Keratinocyte (primary cell): ENCODE measurements at regions not wholly inside any gene's neighbourhood (a gene's known extent, or its start where the extent isn't known, plus 50 kb on each side); places are given as distances from the start of the nearest gene placed in this dataset.

ENCODE experiments used
- DNase-seq: peaks from one replicate; pipeline ENCODE4 v3.0.0-alpha.2; 2011; ENCODE audit warnings: low read depth, missing footprints, low spot score
- FAIRE-seq: peaks from 2 replicates; lab custom pipeline; 2011; peaks lifted over from hg19 to GRCh38; lab: Jason Lieb, UNC
- H2AFZ ChIP-seq: 2 replicates; pipeline ENCODE4 v1.6.0; 2012; ENCODE audit warnings: low read length, control low read depth, inconsistent platforms; ENCODE audit not compliant: control insufficient read depth
- H3K27ac ChIP-seq: 2 replicates; pipeline ENCODE4 v1.5.1; 2011; ENCODE audit warnings: low read length; ENCODE audit not compliant: control insufficient read depth, insufficient read depth
- H3K27me3 ChIP-seq: 3 replicates; pipeline ENCODE4 v1.6.0; 2011; ENCODE audit warnings: low read length; ENCODE audit not compliant: control insufficient read depth, insufficient read depth; ENCODE audit errors: extremely low read depth
- H3K36me3 ChIP-seq, 2 experiments: 2 replicates in 1 of 2; 3 replicates in 1 of 2; pipeline ENCODE4 v1.5.1; 2011; ENCODE audit warnings: low read length in 2 of 2, mild to moderate bottlenecking in 1 of 2; ENCODE audit not compliant: control insufficient read depth in 2 of 2, insufficient read depth in 2 of 2; ENCODE audit errors: extremely low read depth in 1 of 2
- H3K4me1 ChIP-seq: 3 replicates; pipeline ENCODE4 v1.5.1; 2011; ENCODE audit warnings: low read length; ENCODE audit not compliant: control insufficient read depth, insufficient read depth; ENCODE audit errors: extremely low read depth
- H3K4me2 ChIP-seq: 3 replicates; pipeline ENCODE4 v1.6.0; 2011; ENCODE audit warnings: low read depth, low read length; ENCODE audit not compliant: control insufficient read depth, insufficient read depth; ENCODE audit errors: extremely low read depth
- H3K4me3 ChIP-seq, 3 experiments: fragments of 200-600 bp in 1 of 3; sonication (generic) in 1 of 3; 2 replicates in 2 of 3; 3 replicates in 1 of 3; pipeline ENCODE4 v1.5.1; 2011 to 2016; ENCODE audit warnings: low read length in 3 of 3, mild to moderate bottlenecking in 3 of 3, control low read depth in 2 of 3, inconsistent platforms in 1 of 3, low read depth in 1 of 3, mixed read lengths in 1 of 3, mixed run types in 1 of 3, moderate library complexity in 1 of 3; ENCODE audit not compliant: control insufficient read depth in 2 of 3, insufficient read depth in 2 of 3; ENCODE audit errors: extremely low read depth in 1 of 3
- H3K79me2 ChIP-seq: 2 replicates; pipeline ENCODE4 v1.6.0; 2012; ENCODE audit warnings: low read length; ENCODE audit not compliant: control insufficient read depth, insufficient read depth
- H3K9ac ChIP-seq: 3 replicates; pipeline ENCODE4 v1.6.0; 2011; ENCODE audit warnings: low read length; ENCODE audit not compliant: control insufficient read depth, insufficient read depth; ENCODE audit errors: extremely low read depth
- H3K9me1 ChIP-seq: 3 replicates; pipeline ENCODE4 v1.6.0; 2011; ENCODE audit warnings: low read length; ENCODE audit not compliant: control insufficient read depth, insufficient read depth; ENCODE audit errors: extremely low read depth
- H3K9me3 ChIP-seq: 2 replicates; pipeline ENCODE4 v1.5.1; 2012; ENCODE audit warnings: low read depth, low read length; ENCODE audit not compliant: control insufficient read depth
- H4K20me1 ChIP-seq: 3 replicates; pipeline ENCODE4 v1.6.0; 2011; ENCODE audit warnings: low read length; ENCODE audit not compliant: control insufficient read depth, insufficient read depth; ENCODE audit errors: extremely low read depth
- EZH2 ChIP-seq: IDR thresholded peaks from one replicate; pipeline ENCODE4 v1.6.1; 2012; ENCODE audit warnings: inconsistent platforms, mild to moderate bottlenecking, low read length, moderate library complexity
- dilution Hi-C: fragments of 300-500 bp; cut with MboI; formaldehyde crosslinking; loops from one replicate; pipeline ENCODE4 v1.7.0; 2020; ENCODE audit warnings: low sequenced_read_pairs; ENCODE audit not compliant: extremely low pct_ligation_motif_present
- TF ChIP-seq, protein P1 (sequence below), 3 experiments: IDR thresholded peaks in 1 of 3; conservative IDR thresholded peaks in 1 of 3; optimal IDR thresholded peaks in 1 of 3; 2 replicates in 2 of 3; 3 replicates in 1 of 3; pipeline versions ENCODE3 to v1.5.1; 2011; ENCODE audit warnings: low read length in 3 of 3, mild to moderate bottlenecking in 3 of 3, moderate library complexity in 2 of 3, control low read depth in 1 of 3, inconsistent platforms in 1 of 3; ENCODE audit not compliant: insufficient read depth in 2 of 3; ENCODE audit errors: extremely low read depth in 1 of 3

DNA sequence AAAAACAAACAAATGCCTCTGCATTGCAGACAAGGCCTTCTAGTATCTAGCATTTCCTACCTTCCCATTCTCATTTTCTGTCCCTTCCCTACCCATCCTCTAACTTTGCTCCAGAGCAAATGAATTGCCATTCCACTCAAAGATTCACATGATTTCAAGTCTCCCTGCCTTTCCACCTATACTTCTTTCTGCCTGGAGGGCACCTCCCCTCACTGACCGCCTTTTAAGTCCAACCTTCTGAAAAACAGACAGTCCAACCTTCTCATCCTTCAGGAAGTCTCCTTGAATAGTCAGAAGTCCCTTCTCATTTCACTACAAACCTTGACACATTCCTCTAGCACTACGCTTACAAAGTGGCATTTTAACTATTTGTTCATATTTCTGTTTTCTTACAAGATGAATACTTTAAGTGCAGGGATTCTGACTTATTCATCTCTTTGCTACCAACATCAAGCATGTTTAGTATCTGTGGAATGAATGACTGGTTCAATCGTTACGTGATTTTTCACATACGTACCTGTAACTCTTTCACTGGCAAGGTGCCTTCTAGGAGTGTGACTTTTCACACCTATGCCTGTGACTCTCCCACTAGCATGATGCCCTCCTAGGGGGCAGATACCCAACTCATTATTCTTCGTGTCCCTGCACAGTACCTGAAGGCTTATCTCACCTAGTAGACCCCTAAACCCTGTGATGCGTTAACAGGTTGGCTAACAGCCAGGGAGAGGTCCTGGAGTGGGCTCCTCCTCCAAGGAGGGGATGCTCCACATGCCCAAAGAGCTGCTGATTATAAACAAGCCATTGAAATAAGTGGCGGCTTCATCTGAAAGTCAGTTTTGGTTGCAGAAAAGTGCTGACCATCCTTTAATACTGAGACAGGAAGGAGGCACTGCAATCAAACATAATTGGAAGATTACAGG is 356.2 kb downstream of the MYCN start:
- Histone ChIP-seq H2AFZ (no peak overlapping the region), H4K20me1 (no peaks in the 10 kb centered on the region), H3K4me2 (no peak overlapping the region), H3K27me3 (no peaks in the 10 kb centered on the region), H3K9ac (no peak overlapping the region), H3K9me1 (no peaks in the 10 kb centered on the region), H3K27ac (no peak overlapping the region), H3K79me2 (no peaks in the 10 kb centered on the region), H3K4me1 (no peaks in the 10 kb centered on the region), H3K36me3 (no peaks in the 10 kb centered on the region), H3K4me3 (no peak overlapping the region), H3K9me3 (no peaks in the 10 kb centered on the region)
- no peak for DNase-seq
- no peak for TF ChIP-seq EZH2
- TF ChIP-seq, protein P1, sequence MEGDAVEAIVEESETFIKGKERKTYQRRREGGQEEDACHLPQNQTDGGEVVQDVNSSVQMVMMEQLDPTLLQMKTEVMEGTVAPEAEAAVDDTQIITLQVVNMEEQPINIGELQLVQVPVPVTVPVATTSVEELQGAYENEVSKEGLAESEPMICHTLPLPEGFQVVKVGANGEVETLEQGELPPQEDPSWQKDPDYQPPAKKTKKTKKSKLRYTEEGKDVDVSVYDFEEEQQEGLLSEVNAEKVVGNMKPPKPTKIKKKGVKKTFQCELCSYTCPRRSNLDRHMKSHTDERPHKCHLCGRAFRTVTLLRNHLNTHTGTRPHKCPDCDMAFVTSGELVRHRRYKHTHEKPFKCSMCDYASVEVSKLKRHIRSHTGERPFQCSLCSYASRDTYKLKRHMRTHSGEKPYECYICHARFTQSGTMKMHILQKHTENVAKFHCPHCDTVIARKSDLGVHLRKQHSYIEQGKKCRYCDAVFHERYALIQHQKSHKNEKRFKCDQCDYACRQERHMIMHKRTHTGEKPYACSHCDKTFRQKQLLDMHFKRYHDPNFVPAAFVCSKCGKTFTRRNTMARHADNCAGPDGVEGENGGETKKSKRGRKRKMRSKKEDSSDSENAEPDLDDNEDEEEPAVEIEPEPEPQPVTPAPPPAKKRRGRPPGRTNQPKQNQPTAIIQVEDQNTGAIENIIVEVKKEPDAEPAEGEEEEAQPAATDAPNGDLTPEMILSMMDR (optimal IDR thresholded peaks at IDR 0.05 in 1 of 3, IDR thresholded peaks at IDR 0.05 in 1 of 3, conservative IDR thresholded peaks at IDR 0.05 in 1 of 3; ENCODE audit: extremely low read depth in 1 of 3, insufficient read depth in 2 of 3, low read length in 3 of 3): no peak
- dilution Hi-C loops: no loop called here
- no peak for FAIRE-seq

DNA sequence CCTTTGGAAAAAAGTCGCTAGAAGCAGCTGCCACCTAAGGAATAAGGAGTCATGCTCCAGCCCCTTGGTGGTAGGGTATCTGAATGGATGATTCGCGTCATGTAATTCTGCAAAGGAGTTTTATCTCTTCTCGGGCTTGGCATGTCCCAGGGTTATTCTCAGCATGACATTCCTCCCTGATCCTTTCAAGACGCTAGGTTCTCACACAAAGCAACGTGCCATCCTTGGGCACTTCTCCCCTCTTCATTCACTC is 355.6 kb downstream of the MYCN start:
- Histone ChIP-seq H3K9me1 (no peaks in the 10 kb centered on the region), H4K20me1 (no peaks in the 10 kb centered on the region), H3K79me2 (no peaks in the 10 kb centered on the region), H3K4me3 (no peak overlapping the region), H3K36me3 (no peaks in the 10 kb centered on the region), H3K4me1 (no peaks in the 10 kb centered on the region), H2AFZ (no peak overlapping the region), H3K9me3 (no peaks in the 10 kb centered on the region), H3K27ac (no peak overlapping the region), H3K9ac (no peak overlapping the region), H3K4me2 (no peak overlapping the region), H3K27me3 (no peaks in the 10 kb centered on the region)
- FAIRE-seq: no peak
- TF ChIP-seq, protein P1 (optimal IDR thresholded peaks at IDR 0.05 in 1 of 3, IDR thresholded peaks at IDR 0.05 in 1 of 3, conservative IDR thresholded peaks at IDR 0.05 in 1 of 3; ENCODE audit: extremely low read depth in 1 of 3, insufficient read depth in 2 of 3, low read length in 3 of 3): no peak
- no peak for TF ChIP-seq EZH2
- dilution Hi-C loops: no loop called here
- no peak for DNase-seq
